HG03565 (cell line): ENCODE measurements at regions not wholly inside any gene's neighbourhood (a gene's known extent, or its start where the extent isn't known, plus 50 kb on each side); places are given as distances from the start of the nearest gene placed in this dataset.
A peak's percentile ranks its signal among the peaks of the same experiment; 100 is the strongest.

Experiments
- ATAC-seq: cut with Tn5 transposase; IDR thresholded peaks from one replicate; pipeline ENCODE4 v1.9.1; 2021; ENCODE audit warnings: mild to moderate bottlenecking, moderate library complexity; ENCODE audit not compliant: unreplicated experiment

- ATAC-seq, result no peak
Observed at GRCh38 chr13:105956921-105957320, 578.5 kb downstream of the EFNB2 start.

- no peak for ATAC-seq
Observed at GRCh38 chr13:105952973-105953290, 582.5 kb downstream of the EFNB2 start.

- peak; percentile 92 for ATAC-seq
Observed at GRCh38 chr13:105952233-105952972, 583.1 kb downstream of the EFNB2 start.

- no peak for ATAC-seq
Observed at GRCh38 chr13:105948143-105948542, 587.3 kb downstream of the EFNB2 start.

- no peak for ATAC-seq
Observed at GRCh38 chr13:105940882-105941281, 594.6 kb downstream of the EFNB2 start.

GRCh38 chr13:105937451-105937850 is 598.0 kb downstream of the EFNB2 start:
- ATAC-seq, result no peak

GRCh38 chr13:105936816-105937215 is 598.6 kb downstream of the EFNB2 start:
- ATAC-seq, result no peak

- ATAC-seq, result no peak
Observed at GRCh38 chr13:105929505-105929904, 606.0 kb downstream of the EFNB2 start.

GRCh38 chr13:105928901-105929300 is 606.6 kb downstream of the EFNB2 start:
- no peak for ATAC-seq

GRCh38 chr13:105928048-105928447 is 607.4 kb downstream of the EFNB2 start:
- ATAC-seq, result no peak

GRCh38 chr13:105925496-105925895 is 610.0 kb downstream of the EFNB2 start:
- ATAC-seq, result no peak

GRCh38 chr13:105921711-105922110 is 613.8 kb downstream of the EFNB2 start:
- no peak for ATAC-seq

GRCh38 chr13:105920370-105920769 is 615.1 kb downstream of the EFNB2 start:
- no peak for ATAC-seq

- ATAC-seq, result no peak
Observed at GRCh38 chr13:105918842-105919741, 616.4 kb downstream of the EFNB2 start.

- no peak for ATAC-seq
Observed at GRCh38 chr13:105915146-105915850, 620.2 kb downstream of the EFNB2 start.

- no peak for ATAC-seq
Observed at GRCh38 chr13:105914291-105915036, 621.0 kb downstream of the EFNB2 start.

- ATAC-seq, result no peak
Observed at GRCh38 chr13:105908586-105908985, 626.9 kb downstream of the EFNB2 start.

GRCh38 chr13:105907319-105908019 is 628.0 kb downstream of the EFNB2 start:
- ATAC-seq, result no peak

GRCh38 chr13:105906746-105907145 is 628.7 kb downstream of the EFNB2 start:
- no peak for ATAC-seq

- ATAC-seq, result no peak
Observed at GRCh38 chr13:105904034-105904742, 631.3 kb downstream of the EFNB2 start.
